ENCODE measurements at regions not wholly inside any gene's neighbourhood (a gene's known extent, or its start where the extent isn't known, plus 50 kb on each side); places are given as distances from the start of the nearest gene placed in this dataset.
A peak's percentile ranks its signal among the peaks of the same experiment; 100 is the strongest.
"Not testable (repeated sequence)": the region's sequence is repeated elsewhere in the genome, so short reads cannot be mapped to it uniquely, and the experiment has no call there.

- DNase-seq: peak; percentile 22
Measured at GRCh38 chr20:22691369-22692118, 107.2 kb upstream of the FOXA2 start.

- no peak for DNase-seq
Measured at GRCh38 chr20:22692119-22692475, 107.7 kb upstream of the FOXA2 start.

- not testable (repeated sequence) for DNase-seq
Measured at GRCh38 chr20:22692620-22693019, 108.2 kb upstream of the FOXA2 start.

GRCh38 chr20:22696759-22697158 lies 112.4 kb upstream of the FOXA2 start:
- no peak for DNase-seq

- DNase-seq: no peak
Measured at GRCh38 chr20:22698259-22698842, 114.0 kb upstream of the FOXA2 start.

GRCh38 chr20:22699396-22699795 lies 115.0 kb upstream of the FOXA2 start:
- no peak for DNase-seq

GRCh38 chr20:22700367-22700766 lies 116.0 kb upstream of the FOXA2 start:
- DNase-seq: no peak

GRCh38 chr20:22701679-22702308 lies 117.4 kb upstream of the FOXA2 start:
- no peak for DNase-seq

- no peak for DNase-seq
Measured at GRCh38 chr20:22703843-22704242, 119.5 kb upstream of the FOXA2 start.

- DNase-seq: no peak
Measured at GRCh38 chr20:22711971-22712755, 127.8 kb upstream of the FOXA2 start.

GRCh38 chr20:22716821-22717351 lies 132.5 kb upstream of the FOXA2 start:
- DNase-seq: no peak

GRCh38 chr20:22717466-22717865 lies 133.1 kb upstream of the FOXA2 start:
- DNase-seq: no peak

- DNase-seq: no peak
Measured at GRCh38 chr20:22719167-22719591, 134.8 kb upstream of the FOXA2 start.

- DNase-seq: no peak
Measured at GRCh38 chr20:22720206-22720605, 135.8 kb upstream of the FOXA2 start.

- DNase-seq: no peak
Measured at GRCh38 chr20:22722811-22723210, 138.4 kb upstream of the FOXA2 start.

- DNase-seq: no peak
Measured at GRCh38 chr20:22723659-22724058, 139.3 kb upstream of the FOXA2 start.

- DNase-seq: no peak
Measured at GRCh38 chr20:22728146-22728745, 143.9 kb upstream of the FOXA2 start.

GRCh38 chr20:22729180-22729579 lies 144.8 kb upstream of the FOXA2 start:
- DNase-seq: no peak

GRCh38 chr20:22729616-22730236 lies 145.4 kb upstream of the FOXA2 start:
- DNase-seq: no peak

GRCh38 chr20:22732751-22733150 lies 148.4 kb upstream of the FOXA2 start:
- DNase-seq: no peak

GRCh38 chr20:22734946-22735647 lies 150.7 kb upstream of the FOXA2 start:
- not testable (repeated sequence) for DNase-seq

GRCh38 chr20:22740829-22741228 lies 156.5 kb upstream of the FOXA2 start:
- DNase-seq: no peak
